Keratinocyte (primary cell): ENCODE measurements at regions not wholly inside any gene's neighbourhood (a gene's known extent, or its start where the extent isn't known, plus 50 kb on each side); places are given as distances from the start of the nearest gene placed in this dataset.

ENCODE experiments used
- DNase-seq: peaks from one replicate; pipeline ENCODE4 v3.0.0-alpha.2; 2011; ENCODE audit warnings: low read depth, missing footprints, low spot score
- FAIRE-seq: peaks from 2 replicates; lab custom pipeline; 2011; peaks lifted over from hg19 to GRCh38; lab: Jason Lieb, UNC
- H2AFZ ChIP-seq: 2 replicates; pipeline ENCODE4 v1.6.0; 2012; ENCODE audit warnings: low read length, control low read depth, inconsistent platforms; ENCODE audit not compliant: control insufficient read depth
- H3K27ac ChIP-seq: 2 replicates; pipeline ENCODE4 v1.5.1; 2011; ENCODE audit warnings: low read length; ENCODE audit not compliant: control insufficient read depth, insufficient read depth
- H3K27me3 ChIP-seq: 3 replicates; pipeline ENCODE4 v1.6.0; 2011; ENCODE audit warnings: low read length; ENCODE audit not compliant: control insufficient read depth, insufficient read depth; ENCODE audit errors: extremely low read depth
- H3K36me3 ChIP-seq, 2 experiments: 2 replicates in 1 of 2; 3 replicates in 1 of 2; pipeline ENCODE4 v1.5.1; 2011; ENCODE audit warnings: low read length in 2 of 2, mild to moderate bottlenecking in 1 of 2; ENCODE audit not compliant: control insufficient read depth in 2 of 2, insufficient read depth in 2 of 2; ENCODE audit errors: extremely low read depth in 1 of 2
- H3K4me1 ChIP-seq: 3 replicates; pipeline ENCODE4 v1.5.1; 2011; ENCODE audit warnings: low read length; ENCODE audit not compliant: control insufficient read depth, insufficient read depth; ENCODE audit errors: extremely low read depth
- H3K4me2 ChIP-seq: 3 replicates; pipeline ENCODE4 v1.6.0; 2011; ENCODE audit warnings: low read depth, low read length; ENCODE audit not compliant: control insufficient read depth, insufficient read depth; ENCODE audit errors: extremely low read depth
- H3K4me3 ChIP-seq, 3 experiments: fragments of 200-600 bp in 1 of 3; sonication (generic) in 1 of 3; 2 replicates in 2 of 3; 3 replicates in 1 of 3; pipeline ENCODE4 v1.5.1; 2011 to 2016; ENCODE audit warnings: low read length in 3 of 3, mild to moderate bottlenecking in 3 of 3, control low read depth in 2 of 3, inconsistent platforms in 1 of 3, low read depth in 1 of 3, mixed read lengths in 1 of 3, mixed run types in 1 of 3, moderate library complexity in 1 of 3; ENCODE audit not compliant: control insufficient read depth in 2 of 3, insufficient read depth in 2 of 3; ENCODE audit errors: extremely low read depth in 1 of 3
- H3K79me2 ChIP-seq: 2 replicates; pipeline ENCODE4 v1.6.0; 2012; ENCODE audit warnings: low read length; ENCODE audit not compliant: control insufficient read depth, insufficient read depth
- H3K9ac ChIP-seq: 3 replicates; pipeline ENCODE4 v1.6.0; 2011; ENCODE audit warnings: low read length; ENCODE audit not compliant: control insufficient read depth, insufficient read depth; ENCODE audit errors: extremely low read depth
- H3K9me1 ChIP-seq: 3 replicates; pipeline ENCODE4 v1.6.0; 2011; ENCODE audit warnings: low read length; ENCODE audit not compliant: control insufficient read depth, insufficient read depth; ENCODE audit errors: extremely low read depth
- H3K9me3 ChIP-seq: 2 replicates; pipeline ENCODE4 v1.5.1; 2012; ENCODE audit warnings: low read depth, low read length; ENCODE audit not compliant: control insufficient read depth
- H4K20me1 ChIP-seq: 3 replicates; pipeline ENCODE4 v1.6.0; 2011; ENCODE audit warnings: low read length; ENCODE audit not compliant: control insufficient read depth, insufficient read depth; ENCODE audit errors: extremely low read depth
- EZH2 ChIP-seq: IDR thresholded peaks from one replicate; pipeline ENCODE4 v1.6.1; 2012; ENCODE audit warnings: inconsistent platforms, mild to moderate bottlenecking, low read length, moderate library complexity
- dilution Hi-C: fragments of 300-500 bp; cut with MboI; formaldehyde crosslinking; loops from one replicate; pipeline ENCODE4 v1.7.0; 2020; ENCODE audit warnings: low sequenced_read_pairs; ENCODE audit not compliant: extremely low pct_ligation_motif_present
- TF ChIP-seq, protein P1 (sequence below), 3 experiments: IDR thresholded peaks in 1 of 3; conservative IDR thresholded peaks in 1 of 3; optimal IDR thresholded peaks in 1 of 3; 2 replicates in 2 of 3; 3 replicates in 1 of 3; pipeline versions ENCODE3 to v1.5.1; 2011; ENCODE audit warnings: low read length in 3 of 3, mild to moderate bottlenecking in 3 of 3, moderate library complexity in 2 of 3, control low read depth in 1 of 3, inconsistent platforms in 1 of 3; ENCODE audit not compliant: insufficient read depth in 2 of 3; ENCODE audit errors: extremely low read depth in 1 of 3

DNA sequence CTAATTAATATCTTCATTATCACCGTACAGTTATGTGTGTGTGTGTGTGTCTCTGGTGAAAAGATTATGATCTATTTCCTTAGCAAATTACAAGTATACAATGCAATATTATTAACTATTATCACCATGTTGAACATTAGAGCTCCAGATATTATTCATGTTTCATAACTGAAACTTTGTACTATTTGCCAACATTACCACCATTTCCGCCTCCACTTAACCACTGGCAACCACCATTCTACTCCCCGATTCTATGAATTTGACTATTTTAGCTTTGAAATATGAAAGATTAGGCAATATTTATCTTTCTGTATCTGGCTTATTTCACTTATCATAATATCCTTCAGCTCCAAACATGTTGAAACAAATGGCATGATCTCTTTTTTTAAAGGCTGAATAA, 717.9 kb downstream of the ARAP2 start:
- no peak for TF ChIP-seq EZH2
- TF ChIP-seq, protein P1, sequence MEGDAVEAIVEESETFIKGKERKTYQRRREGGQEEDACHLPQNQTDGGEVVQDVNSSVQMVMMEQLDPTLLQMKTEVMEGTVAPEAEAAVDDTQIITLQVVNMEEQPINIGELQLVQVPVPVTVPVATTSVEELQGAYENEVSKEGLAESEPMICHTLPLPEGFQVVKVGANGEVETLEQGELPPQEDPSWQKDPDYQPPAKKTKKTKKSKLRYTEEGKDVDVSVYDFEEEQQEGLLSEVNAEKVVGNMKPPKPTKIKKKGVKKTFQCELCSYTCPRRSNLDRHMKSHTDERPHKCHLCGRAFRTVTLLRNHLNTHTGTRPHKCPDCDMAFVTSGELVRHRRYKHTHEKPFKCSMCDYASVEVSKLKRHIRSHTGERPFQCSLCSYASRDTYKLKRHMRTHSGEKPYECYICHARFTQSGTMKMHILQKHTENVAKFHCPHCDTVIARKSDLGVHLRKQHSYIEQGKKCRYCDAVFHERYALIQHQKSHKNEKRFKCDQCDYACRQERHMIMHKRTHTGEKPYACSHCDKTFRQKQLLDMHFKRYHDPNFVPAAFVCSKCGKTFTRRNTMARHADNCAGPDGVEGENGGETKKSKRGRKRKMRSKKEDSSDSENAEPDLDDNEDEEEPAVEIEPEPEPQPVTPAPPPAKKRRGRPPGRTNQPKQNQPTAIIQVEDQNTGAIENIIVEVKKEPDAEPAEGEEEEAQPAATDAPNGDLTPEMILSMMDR (optimal IDR thresholded peaks at IDR 0.05 in 1 of 3, IDR thresholded peaks at IDR 0.05 in 1 of 3, conservative IDR thresholded peaks at IDR 0.05 in 1 of 3; ENCODE audit: extremely low read depth in 1 of 3, insufficient read depth in 2 of 3, low read length in 3 of 3) = no peak
- no peaks in the 10 kb centered on the region for H3K79me2 ChIP-seq
- H3K36me3 ChIP-seq = no peaks in the 10 kb centered on the region
- FAIRE-seq (no peak), DNase-seq (no peak)
- no peaks in the 10 kb centered on the region for H4K20me1 ChIP-seq
- no peak overlapping the region for H3K4me3 ChIP-seq
- H3K27ac ChIP-seq = no peak overlapping the region
- no peaks in the 10 kb centered on the region for H3K4me1 ChIP-seq
- H3K9me1 ChIP-seq = no peaks in the 10 kb centered on the region
- H3K4me2 ChIP-seq = no peak overlapping the region
- H3K9ac ChIP-seq = no peak overlapping the region
- H3K9me3 ChIP-seq = no peaks in the 10 kb centered on the region
- dilution Hi-C loops = no loop called here
- H3K27me3 ChIP-seq = no peaks in the 10 kb centered on the region
- no peak overlapping the region for H2AFZ ChIP-seq

DNA sequence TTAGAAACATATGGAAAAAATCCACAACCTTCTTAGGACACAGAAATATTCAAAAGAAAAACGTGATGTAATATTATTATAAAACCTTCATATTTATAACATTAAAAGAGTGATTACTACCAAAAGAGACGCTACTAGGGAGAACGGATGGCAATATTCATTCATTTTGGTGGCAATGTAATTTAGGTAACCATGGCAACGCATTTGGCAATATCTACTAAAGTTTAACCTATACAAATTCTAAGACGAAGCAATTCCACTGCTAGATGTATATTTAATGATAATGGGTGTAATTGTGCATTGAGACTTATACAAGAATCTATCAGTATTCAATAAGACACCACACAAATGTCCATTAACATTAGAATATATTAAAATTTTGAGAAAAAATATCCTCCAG, 709.4 kb downstream of the ARAP2 start:
- H3K9me3 ChIP-seq = no peaks in the 10 kb centered on the region
- no peak overlapping the region for H2AFZ ChIP-seq
- H3K4me3 ChIP-seq = no peak overlapping the region
- no peak overlapping the region for H3K27ac ChIP-seq
- no peak overlapping the region for H3K4me2 ChIP-seq
- TF ChIP-seq, protein P1 (optimal IDR thresholded peaks at IDR 0.05 in 1 of 3, IDR thresholded peaks at IDR 0.05 in 1 of 3, conservative IDR thresholded peaks at IDR 0.05 in 1 of 3; ENCODE audit: extremely low read depth in 1 of 3, insufficient read depth in 2 of 3, low read length in 3 of 3) = no peak
- no peak for TF ChIP-seq EZH2
- no peaks in the 10 kb centered on the region for H4K20me1 ChIP-seq
- H3K36me3 ChIP-seq = no peaks in the 10 kb centered on the region
- H3K9ac ChIP-seq = no peak overlapping the region
- dilution Hi-C loops = no loop called here
- H3K9me1 ChIP-seq = no peaks in the 10 kb centered on the region
- FAIRE-seq (no peak), DNase-seq (no peak)
- no peaks in the 10 kb centered on the region for H3K27me3 ChIP-seq
- H3K79me2 ChIP-seq = no peaks in the 10 kb centered on the region
- H3K4me1 ChIP-seq = no peaks in the 10 kb centered on the region
